ENCODE measurements at regions not wholly inside any gene's neighbourhood (a gene's known extent, or its start where the extent isn't known, plus 50 kb on each side); places are given as distances from the start of the nearest gene placed in this dataset.

DNA sequence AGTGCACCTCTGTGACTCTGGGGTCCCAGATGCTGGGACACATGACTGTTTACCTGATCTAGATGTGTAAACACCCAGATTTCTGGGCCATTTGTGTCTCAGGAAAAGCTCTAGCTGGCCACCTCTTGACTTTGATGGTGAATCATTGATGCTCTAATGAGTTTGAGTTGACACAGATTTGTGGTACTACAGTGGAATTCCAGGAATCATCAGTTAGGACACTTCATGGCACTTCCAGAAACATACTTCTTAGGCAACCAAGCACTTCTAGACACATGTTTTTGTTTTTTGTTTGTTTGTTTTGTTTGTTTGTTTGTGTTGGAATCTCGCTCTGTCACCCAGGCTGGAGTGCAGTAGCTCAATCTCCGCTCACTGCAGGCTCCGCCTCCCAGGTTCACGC lies 302.2 kb upstream of the ZMIZ1 start:
- DNase-seq = no peak

DNA sequence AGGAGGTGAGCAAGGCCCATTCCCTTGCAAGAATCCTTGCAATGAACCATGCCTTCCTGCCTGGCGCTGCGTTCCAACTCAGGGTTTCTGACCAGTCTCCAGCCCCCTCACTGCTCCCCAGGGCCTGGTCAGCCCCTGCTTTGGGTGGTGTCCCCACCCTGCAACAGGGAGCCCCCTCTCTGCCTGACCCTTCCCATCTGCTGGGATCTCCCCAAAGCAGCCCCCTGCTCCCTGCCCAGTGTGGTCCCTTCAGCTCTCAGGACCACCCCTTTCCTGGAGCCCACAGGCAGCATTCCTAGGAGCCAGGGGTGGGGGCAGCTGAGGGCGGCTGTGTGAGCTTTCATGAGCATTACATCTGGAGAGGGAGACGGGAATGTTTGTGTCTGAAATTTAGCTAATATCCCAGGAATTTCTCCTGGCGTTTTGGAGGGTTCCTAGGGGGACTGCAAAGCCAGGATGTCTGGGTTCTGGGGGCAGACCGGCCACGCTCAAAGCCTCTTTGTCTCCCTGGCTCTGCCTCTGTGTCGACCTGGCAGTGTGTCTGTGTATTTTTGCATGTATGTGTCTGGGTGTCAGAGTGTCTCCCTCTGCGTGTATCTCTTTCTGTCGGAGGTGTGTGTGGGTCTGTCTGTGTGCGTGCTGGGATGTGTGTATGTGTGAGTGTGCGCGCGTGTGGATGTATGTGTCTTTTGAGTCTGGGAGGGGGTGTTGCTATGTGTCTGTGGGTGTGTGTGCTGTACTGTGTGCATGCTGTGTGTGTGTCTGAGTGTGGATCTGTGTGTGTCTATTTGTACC lies 300.5 kb upstream of the ZMIZ1 start:
- DNase-seq = no peak

DNA sequence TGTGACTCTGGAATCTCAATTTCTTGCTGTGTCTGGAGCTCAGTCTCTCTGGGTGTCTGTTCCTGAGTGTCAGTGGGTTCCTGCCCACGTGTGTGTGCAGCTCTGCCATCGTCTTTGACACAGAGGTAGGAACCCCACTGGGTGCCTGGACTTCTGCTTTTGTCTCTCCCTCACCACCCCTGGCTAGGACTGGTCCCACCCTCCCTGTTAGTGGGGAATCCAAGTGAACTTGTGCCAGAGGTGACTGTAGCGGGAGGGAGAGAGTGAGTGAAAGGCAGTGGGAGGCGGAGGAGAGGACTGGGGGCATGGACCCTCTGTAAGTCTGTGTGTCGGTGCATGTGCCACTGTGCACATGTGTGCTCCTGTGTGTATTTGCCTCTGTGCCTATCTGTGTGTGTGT lies 299.9 kb upstream of the ZMIZ1 start:
- DNase-seq = no peak

DNA sequence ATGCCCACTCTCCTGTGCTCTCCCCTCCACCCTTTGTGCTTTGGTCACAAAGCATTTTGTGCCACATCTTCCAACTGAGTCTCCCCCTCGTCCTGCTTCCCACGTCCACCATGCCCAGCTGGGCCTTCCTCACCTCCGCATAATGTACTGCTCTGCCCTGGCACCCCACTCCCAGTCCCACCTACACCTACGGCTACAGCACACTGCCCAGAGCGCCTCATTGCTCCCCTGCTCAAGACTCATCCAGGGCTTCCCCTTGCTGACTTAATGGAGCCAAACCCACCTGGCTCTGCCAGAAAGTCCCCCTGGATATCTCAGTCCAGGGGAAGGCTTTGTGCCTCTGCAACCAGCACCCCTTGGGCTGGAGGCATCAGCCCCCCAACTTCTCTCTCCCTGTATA lies 299.2 kb upstream of the ZMIZ1 start:
- DNase-seq = no peak

DNA sequence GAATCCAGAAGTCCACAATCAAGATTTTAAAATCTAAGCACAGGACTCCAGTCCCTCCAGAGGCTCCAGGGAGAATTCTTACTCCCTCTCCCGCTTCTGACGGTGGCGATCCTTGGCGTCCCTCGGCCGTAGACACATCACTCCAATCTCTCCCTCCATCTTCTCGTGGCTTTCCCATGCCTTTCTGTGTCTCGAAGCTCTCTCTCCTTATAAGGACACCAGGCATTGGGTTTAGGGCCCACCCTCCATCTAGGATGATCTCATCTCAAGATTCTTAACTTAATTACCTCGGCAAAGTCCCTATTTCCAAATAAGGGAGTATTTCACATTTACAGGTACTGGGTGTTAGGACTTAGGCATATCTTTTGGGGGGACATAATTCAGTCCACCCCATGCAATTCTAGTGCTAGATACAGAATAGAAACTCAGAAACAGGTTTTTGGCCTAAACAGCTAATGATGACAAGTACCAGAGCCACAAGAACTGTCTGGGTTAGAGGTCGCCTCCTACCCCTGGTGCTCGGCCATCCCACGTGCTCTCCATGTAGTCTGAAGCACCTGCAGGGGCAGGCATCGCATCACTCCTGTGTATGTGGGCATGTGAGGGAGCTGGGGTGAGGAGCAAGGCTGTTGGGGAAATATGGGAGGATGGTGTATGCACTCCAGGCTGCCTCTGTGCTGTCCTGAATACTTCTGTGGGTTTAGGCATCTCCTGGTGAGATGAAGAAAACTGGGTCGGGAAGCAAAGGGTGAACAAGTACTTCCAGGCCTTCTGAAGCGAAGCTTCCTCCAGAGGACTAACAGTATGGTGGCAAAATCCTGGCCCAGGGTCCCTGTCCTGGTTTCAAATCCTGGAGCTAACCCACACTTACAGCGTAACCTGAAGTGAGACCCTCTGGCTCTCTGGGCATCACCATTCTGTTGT lies 298.3 kb upstream of the ZMIZ1 start:
- DNase-seq = no peak

DNA sequence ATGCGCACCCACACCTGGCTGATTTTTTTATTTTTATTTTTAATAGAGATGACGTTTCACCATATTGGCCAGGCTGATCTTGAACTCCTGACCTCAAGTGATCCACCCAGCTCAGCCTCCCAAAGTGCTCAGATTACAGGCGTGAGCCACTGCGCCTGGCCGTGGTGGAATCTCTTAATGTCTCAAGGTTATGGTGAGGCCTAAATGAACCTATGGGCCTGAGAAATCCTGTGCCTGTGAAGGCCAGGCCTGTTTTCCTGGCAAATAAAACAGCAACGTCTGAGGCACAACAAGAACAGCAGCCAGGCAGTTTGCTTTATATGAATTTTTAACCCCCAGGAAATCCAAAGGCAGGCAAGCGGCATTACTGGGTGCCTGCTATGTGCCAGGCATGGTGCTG lies 297.5 kb upstream of the ZMIZ1 start:
- DNase-seq = no peak

DNA sequence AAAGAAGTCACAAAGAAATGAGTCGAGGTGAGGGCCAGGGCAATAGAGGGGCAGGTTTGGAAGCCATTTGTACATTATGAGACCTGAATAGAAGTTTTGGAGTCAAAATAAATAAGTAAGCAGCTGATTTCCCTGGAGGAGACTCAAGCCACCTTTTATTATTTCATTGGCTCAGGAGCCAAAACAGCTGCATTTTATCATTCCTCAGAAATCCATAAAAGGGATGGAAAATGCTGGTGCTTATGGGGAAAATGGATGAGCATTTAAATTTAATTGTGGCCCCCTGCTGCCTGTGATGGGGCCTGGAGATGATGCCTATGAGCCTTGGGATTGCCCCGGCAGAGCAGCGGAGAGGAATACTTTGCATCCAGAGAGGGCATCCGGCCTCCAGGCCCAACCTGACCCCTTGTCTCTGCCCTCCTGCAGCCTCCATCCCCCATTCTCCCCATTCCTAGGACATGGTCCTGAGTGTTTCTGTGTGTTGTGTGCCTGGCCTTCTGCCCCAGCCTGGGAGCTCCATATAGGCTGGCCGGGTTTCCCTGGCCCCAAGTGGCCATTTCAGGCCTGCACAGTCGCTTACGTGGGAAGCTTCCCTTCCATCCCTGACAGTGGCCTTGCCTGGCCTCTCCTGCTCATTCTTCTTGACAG lies 296.8 kb upstream of the ZMIZ1 start:
- DNase-seq = no peak

DNA sequence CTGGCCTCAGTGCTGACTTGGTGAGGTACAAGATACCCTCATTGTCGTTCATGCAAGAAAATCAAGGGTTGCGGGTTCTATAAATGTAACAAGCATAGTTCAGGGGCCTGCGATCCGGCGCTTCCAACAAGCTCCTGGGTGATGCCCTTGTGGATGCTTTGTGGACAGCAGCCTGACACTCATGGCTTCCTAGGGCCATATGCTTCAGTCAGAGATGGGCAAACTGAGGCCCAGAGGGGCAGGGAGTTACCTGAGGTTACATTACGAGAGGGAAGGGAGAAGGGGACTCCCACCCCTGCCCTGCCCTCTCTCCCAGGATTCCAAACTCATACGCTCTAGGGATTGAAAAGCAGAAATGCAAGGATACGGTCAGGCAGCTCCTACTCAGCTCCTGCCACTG lies 296.3 kb upstream of the ZMIZ1 start:
- no peak for DNase-seq

DNA sequence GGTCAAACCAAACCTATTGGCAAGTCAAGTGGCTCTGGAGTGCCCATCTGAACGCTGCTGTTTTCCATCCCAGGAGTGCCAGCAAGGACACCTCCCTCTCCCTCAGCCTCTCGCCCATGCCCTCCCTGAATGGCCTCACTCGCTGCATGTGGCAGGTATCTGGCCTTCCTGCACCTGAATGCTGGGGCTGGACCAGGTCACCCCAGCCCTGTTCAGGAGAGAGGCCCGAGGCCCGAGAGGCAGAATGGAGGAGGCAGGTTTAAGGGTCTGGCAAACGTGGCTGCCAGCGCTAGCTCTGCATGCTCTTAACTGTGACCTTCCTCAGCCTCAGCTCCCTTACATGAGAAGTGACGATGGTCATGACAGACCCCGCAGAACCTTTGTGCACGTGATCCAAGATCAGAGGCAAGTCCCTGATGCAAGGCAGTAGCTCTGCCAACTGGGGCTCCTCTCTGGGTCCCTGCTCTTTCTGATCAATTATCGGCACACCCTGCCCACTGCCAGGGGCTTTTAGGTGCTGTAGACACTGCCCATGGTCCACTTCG lies 295.7 kb upstream of the ZMIZ1 start:
- DNase-seq = no peak

DNA sequence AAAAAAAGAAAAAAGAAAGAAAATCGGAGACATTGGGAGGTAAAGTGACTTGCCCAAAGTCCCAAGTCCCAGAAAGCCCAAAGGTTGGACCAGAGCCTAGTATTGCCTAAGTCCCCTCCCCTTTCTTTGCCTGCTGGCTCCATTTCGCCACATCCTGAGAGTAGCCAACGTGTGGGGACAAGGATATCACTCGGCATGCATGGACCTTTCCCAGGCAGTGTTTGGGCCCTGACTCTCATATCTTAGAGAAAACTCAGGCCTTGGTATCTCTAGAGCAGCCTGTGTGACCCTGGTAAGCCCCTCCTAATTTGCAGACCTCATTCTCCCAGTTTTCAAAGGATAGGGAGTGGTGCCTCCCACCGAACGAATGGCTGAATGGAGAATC lies 294.2 kb upstream of the ZMIZ1 start:
- DNase-seq = no peak

DNA sequence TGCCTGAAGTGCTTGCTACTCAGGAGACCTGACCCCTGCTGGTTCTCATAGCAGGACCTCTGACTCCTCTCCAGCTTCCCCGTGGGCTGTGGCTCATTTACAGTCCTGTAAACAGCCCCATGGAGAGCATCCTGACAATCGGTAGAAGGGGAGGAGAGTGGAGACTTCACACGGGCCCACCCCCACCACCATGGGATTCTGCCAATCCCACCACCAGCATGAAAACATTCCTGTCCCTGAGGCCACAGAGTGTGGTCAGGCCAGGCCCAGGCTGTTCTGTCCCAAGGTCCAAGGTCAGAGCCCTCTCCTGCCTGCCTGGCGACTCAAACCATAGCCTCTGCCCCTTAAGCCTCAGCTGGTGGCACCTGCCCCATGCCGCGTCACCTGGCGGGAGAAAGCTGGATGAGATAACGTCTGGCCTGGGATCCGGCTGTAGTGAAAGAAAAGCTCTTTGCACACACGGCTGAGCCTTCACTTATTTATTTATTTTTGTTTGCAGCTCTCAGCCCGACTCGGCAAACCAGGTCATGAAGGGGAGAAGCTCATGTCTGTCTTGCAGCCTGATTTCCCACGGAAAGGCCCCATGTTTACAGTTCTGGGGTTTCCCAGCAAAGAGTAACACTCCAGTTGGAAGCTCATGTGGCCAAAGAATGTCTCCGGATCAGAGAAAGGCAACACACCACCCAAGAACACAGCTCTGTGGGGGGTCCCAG lies 293.6 kb upstream of the ZMIZ1 start:
- no peak for DNase-seq

DNA sequence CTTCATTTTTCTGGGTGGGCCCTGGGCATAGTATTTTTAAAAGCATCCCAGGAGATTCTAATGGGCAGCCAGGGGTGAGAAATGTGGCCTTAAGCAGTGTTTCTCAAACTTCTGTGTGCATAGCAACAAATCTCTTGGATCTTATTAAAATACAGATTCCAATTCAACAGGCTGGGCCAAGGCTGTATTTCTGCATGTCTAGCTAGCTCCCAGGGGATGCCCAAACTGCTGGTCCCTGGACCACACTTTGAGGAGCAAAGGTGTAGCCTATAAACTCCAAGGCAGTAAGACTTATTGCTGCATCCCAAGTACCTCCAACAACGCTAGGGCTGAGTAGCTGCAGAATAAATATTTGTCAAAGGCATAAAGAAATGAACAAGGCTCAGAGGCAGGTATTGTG lies 292.9 kb upstream of the ZMIZ1 start:
- no peak for DNase-seq

DNA sequence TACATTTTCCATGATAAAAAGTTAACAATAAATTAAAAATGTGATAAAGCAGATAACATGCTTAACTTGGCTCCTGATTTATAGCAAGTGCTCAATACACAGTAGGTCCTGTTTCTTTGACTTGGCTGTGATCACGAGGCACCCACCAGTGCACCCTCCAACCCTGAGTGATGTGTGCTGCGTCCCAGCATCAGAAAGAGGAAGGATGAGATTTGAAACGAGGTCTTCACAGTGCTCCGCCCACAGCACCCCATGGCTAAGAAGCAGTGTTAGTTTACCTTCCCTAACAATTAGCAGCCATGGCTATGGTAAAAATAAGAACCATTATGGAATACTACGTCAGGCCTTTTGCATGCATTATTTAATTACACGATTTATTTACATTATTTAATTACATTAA lies 292.0 kb upstream of the ZMIZ1 start:
- DNase-seq = no peak

DNA sequence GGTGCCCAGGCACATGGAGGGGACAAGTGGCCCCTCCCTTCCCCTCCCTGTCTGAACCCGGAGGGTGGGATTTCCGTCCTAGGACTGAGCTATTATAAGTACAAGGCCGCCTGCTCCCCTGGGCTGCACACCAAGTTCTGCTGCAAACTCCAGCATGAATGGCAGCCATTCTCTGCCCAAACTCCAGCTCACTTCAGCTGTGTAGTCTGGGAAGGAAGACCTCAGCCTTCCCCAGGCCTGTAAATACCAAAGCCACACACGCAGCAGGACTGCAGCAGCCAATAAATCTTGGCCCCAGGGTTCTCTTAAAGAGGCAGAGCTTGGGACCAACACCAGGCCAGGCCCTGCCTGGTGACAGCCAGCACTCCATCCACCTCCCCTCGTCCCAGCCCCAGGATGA lies 291.3 kb upstream of the ZMIZ1 start:
- DNase-seq = no peak

DNA sequence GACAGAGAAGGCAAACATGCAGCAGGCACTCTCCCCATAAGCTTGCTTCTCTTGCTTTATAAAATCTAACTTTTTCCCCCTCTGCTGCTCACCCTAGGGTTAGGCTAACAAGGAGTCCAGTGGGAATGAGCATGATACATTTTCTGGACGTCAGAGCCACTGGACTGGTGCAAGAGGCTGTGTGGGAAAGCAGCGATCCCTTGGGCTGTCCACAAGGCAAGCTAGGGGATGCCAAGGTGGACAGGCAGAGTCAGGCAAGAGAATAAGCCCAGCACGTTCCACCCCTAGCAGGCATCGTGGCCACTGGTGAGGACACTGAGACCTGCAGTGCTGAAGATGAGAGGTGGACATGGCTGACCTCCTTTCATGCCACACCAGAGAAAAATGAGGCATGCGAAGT lies 290.9 kb upstream of the ZMIZ1 start:
- no peak for DNase-seq

DNA sequence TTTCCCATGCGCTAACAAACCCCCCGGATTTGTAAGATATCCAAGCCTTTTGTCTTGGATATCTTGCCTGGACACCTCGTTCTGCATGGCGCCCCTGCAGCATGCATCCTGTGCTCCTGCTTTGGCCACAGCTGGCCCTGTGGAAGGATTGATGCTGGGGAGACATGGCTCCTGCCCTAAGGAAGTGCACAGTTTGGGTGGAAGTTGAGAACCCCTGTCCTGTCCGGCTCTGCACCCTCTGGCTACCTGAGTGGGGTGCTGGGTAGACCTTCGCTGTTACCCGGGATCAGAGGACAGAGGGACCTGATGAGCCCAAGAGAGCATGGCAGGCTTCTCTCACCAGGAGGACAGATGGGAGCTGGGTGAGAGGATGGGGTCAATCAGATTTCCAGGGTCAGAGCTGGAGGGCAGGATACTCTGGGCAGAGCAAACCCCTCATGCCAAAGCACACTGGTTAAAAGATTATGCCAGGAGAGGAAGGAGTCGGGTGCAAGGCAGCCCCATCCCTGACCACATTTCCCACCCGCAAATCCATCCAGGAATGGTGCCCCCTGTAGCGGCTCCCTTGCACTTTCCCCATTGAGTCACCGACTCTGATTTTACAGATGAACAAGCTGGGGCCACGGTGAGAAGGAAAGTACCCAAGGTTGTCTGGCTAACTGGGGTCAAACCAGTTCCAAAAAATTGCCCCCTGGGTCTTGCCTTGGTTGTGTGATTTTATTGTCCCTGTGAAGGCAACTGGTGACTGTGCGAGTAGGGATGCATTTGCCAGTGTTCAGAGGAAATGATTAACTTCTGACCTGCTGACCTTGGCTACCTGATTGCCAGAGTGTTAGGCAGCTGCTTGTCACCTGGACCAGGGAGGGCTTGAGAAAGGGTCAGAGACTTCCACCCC lies 290.1 kb upstream of the ZMIZ1 start:
- no peak for DNase-seq

DNA sequence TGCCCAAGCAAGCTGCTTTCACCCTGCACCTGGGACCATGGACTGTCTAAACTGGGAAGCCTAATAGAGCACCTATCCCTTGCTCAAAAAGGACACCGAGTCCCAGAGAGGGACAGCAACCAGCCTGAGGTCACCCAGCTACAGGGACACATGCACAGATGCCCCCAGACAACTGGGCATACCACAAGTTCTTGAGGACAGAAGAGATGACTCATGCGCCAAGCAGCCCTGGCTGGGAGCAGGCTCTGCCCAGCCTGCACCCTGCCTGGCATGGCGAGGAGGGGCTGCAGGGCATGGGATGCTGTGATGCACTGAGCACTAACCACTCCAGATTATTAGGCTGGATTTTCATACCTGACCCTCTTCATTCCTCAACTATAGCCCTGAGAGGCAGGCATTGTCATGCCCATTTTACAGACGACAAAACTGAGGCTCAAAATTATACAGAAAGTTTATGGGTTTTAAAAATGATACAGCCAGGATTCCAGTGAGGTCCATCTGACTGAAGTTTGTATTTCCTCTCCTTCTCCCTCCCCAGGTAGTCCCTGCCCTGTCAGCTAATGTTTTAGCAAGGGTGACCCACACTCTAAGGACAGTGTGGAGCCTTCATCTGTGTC lies 289.3 kb upstream of the ZMIZ1 start:
- no peak for DNase-seq

DNA sequence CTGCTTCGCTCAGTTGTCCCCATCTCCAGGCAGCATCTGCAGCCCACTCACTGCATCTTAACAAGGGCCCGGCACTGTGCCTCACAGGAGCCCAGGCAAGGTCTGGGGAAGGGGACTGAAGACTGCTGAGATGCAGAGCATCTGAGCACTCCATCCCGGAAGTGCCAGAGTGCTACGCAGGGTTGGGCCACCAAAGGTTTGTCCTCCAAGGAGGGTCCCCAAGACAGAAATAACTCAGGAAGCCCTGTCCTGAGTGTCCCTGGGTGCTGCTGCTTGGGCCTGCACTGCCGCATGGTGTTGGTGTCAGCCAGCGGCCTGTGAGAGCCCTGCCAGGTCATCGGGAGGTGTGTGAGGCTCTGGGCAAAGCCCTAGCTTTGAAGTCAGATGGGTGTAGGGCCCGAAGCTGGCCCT lies 288.2 kb upstream of the ZMIZ1 start:
- no peak for DNase-seq

DNA sequence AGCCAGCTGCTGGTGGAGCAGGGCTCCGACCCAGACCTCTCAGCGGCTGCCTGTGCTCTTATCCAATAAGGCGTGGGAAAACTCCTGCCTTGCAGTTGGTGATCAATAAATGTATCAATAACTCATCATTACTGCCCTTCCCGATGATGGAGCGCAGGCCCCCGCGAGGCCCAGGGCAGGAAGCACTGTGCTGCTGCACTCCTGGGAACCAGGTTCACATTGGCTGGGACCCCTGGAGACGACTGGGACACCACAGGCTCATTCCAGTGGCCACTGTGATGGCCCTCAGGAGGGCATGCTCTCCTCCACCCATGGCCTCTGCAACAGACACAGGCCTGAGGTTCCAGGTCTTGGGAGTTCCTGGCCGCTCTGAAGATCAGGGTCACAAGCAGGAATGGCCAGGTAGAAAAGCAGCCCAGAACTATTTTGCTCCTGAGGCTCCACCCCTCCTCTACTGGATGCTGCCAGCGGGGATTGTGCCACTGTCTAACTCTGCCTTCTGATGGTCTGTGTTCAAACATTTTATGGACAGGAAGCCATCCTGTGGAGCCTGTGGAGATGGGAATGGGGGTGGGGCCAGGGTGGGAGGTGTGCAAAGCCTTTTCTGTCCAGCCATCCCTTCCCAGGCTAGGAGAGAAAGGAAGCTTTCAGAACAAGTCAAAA lies 287.4 kb upstream of the ZMIZ1 start:
- DNase-seq = no peak

DNA sequence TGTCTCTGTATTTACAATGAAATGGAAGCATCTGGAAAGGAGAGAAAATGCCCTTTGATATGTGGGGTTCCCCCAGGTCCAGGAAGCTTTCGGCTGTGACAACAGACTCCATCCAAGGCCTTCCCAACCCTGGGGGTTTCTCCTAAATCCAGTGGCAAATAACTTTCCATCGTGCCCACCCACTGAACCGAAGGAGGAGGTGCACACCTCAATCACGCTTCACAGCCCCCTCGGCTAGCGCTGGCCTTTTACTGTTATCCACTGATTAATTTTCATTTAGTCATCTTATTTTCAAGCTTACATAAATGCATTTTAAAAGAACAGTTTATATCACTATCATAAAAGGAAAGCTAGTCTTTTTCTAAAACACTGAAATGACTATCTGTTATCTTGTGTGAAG lies 286.8 kb upstream of the ZMIZ1 start:
- DNase-seq = no peak

DNA sequence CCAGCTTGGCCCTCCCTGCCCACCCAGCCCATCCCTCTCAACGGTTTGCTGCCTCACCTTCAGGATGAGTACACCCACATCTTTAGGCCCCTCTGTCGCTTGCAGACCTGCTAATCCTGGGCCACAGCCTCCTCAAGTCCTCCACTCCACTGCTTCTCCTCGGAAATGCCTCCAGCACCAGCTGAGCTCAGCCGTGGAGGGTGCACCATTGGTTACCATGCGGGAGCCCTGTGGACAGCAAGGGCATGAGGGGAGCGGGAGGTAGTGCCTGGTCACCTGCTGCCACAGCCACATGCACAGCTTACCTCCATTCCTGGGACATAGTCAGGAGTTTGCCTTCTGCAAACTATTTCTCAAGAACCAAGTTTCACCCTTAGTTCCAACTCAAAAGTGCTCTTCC lies 286.3 kb upstream of the ZMIZ1 start:
- no peak for DNase-seq

Measured in activated T-cell treated with anti-CD3 and anti-CD28 coated beads for 4 hours (primary cell).